Left ventricle myocardium superior (tissue), 1 donor: ENCODE measurements at regions not wholly inside any gene's neighbourhood (a gene's known extent, or its start where the extent isn't known, plus 50 kb on each side); places are given as distances from the start of the nearest gene placed in this dataset.
A peak's percentile ranks its signal among the peaks of the same experiment; 100 is the strongest.

Experiments
- ATAC-seq: fragments of 200-7000 bp; cut with Tn5 transposase; one replicate; pipeline ENCODE4 v1.9.1; 2020; ENCODE audit warnings: mild to moderate bottlenecking, moderate library complexity
- DNase-seq: peaks from one replicate; pipeline ENCODE4 v3.0.0-alpha.2; 2020
- intact Hi-C: fragments of 100-400 bp; cut with micrococcal nuclease; formaldehyde crosslinking; loops from one replicate; pipeline ENCODE4 v1.11.0; 2022
- donor health status: DM: no; HTN: yes; CAD: no; lungs with severe emphysema.

GRCh38 chr10:10772874-10773508, 244.7 kb upstream of the CELF2 start:
- ATAC-seq (no peak), DNase-seq (no peak)
- intact Hi-C loops = no loop called here

- DNase-seq = no peak
Observed at GRCh38 chr10:10774416-10774815, 243.3 kb upstream of the CELF2 start.

GRCh38 chr10:10776363-10776762, 241.3 kb upstream of the CELF2 start:
- no peak for ATAC-seq
- DNase-seq = no peak
- intact Hi-C loops = no loop called here

More at GRCh38 chr10:10774416-10774815, 243.3 kb upstream of the CELF2 start:
- ATAC-seq = no peak
- intact Hi-C loops = no loop called here

- intact Hi-C loops = no loop called here
- no peak for ATAC-seq
- no peak for DNase-seq
Observed at GRCh38 chr10:10777279-10777678, 240.4 kb upstream of the CELF2 start.

GRCh38 chr10:10777723-10778122, 239.9 kb upstream of the CELF2 start:
- intact Hi-C loops = no loop called here
- no peak for ATAC-seq
- DNase-seq = no peak

GRCh38 chr10:10778959-10779358, 238.7 kb upstream of the CELF2 start:
- intact Hi-C loops = no loop called here
- DNase-seq (no peak), ATAC-seq (no peak)

- ATAC-seq (no peak), DNase-seq (no peak)
- intact Hi-C loops = no loop called here
Observed at GRCh38 chr10:10779511-10779910, 238.2 kb upstream of the CELF2 start.

GRCh38 chr10:10780746-10781145, 236.9 kb upstream of the CELF2 start:
- ATAC-seq = no peak
- intact Hi-C loops = no loop called here
- no peak for DNase-seq

- DNase-seq = no peak
- intact Hi-C loops = no loop called here
- ATAC-seq = no peak
Observed at GRCh38 chr10:10782603-10783002, 235.1 kb upstream of the CELF2 start.

- DNase-seq (no peak), ATAC-seq (no peak)
- intact Hi-C loops = no loop called here
Observed at GRCh38 chr10:10785627-10786026, 232.0 kb upstream of the CELF2 start.

- ATAC-seq (no peak), DNase-seq (no peak)
- intact Hi-C loops = no loop called here
Observed at GRCh38 chr10:10786109-10787090, 231.3 kb upstream of the CELF2 start.

GRCh38 chr10:10787586-10787985, 230.1 kb upstream of the CELF2 start:
- ATAC-seq (no peak), DNase-seq (no peak)
- intact Hi-C loops = no loop called here

GRCh38 chr10:10788761-10789160, 228.9 kb upstream of the CELF2 start:
- DNase-seq = no peak
- peak; percentile 68 for ATAC-seq
- intact Hi-C loops = no loop called here

GRCh38 chr10:10791869-10792268, 225.8 kb upstream of the CELF2 start:
- no peak for DNase-seq
- intact Hi-C loops = loop anchor here (10.0 kb wide), 1 partner anchor 123 kb away; no protein-coding TSS in a partner anchor
- ATAC-seq = no peak

- intact Hi-C loops = loop anchor here (10.0 kb wide), 1 partner anchor 122 kb away; no protein-coding TSS in a partner anchor
- ATAC-seq (peak; percentile 37), DNase-seq (no peak)
Observed at GRCh38 chr10:10792681-10793080, 225.0 kb upstream of the CELF2 start.

- ATAC-seq (no peak), DNase-seq (no peak)
- intact Hi-C loops = loop anchor here (10.0 kb wide), 1 partner anchor 121 kb away; no protein-coding TSS in a partner anchor
Observed at GRCh38 chr10:10794046-10794445, 223.6 kb upstream of the CELF2 start.

- DNase-seq (no peak), ATAC-seq (no peak)
- intact Hi-C loops = loop anchor here (10.0 kb wide), 1 partner anchor 120 kb away; no protein-coding TSS in a partner anchor
Observed at GRCh38 chr10:10794791-10795191, 222.9 kb upstream of the CELF2 start.

GRCh38 chr10:10796061-10796773, 221.5 kb upstream of the CELF2 start:
- ATAC-seq = peak; percentile 53
- DNase-seq = no peak
- intact Hi-C loops = loop anchor here (10.0 kb wide), 1 partner anchor 119 kb away; no protein-coding TSS in a partner anchor

- intact Hi-C loops = loop anchor here (10.0 kb wide), 1 partner anchor 118 kb away; no protein-coding TSS in a partner anchor
- peak; percentile 25 for ATAC-seq
- no peak for DNase-seq
Observed at GRCh38 chr10:10796774-10797415, 220.8 kb upstream of the CELF2 start.
